ENCODE measurements at regions not wholly inside any gene's neighbourhood (a gene's known extent, or its start where the extent isn't known, plus 50 kb on each side); places are given as distances from the start of the nearest gene placed in this dataset.
"Not testable (repeated sequence)": the region's sequence is repeated elsewhere in the genome, so short reads cannot be mapped to it uniquely, and the experiment has no call there.

GRCh38 chr1:34371179-34371578, 194.5 kb downstream of the C1orf94 start:
- not testable (repeated sequence) for TF ChIP-seq POLR2A, CTCF (IDR thresholded peaks at IDR 0.05)

Data from thyroid gland (tissue), 4 donors.